ENCODE measurements at regions not wholly inside any gene's neighbourhood (a gene's known extent, or its start where the extent isn't known, plus 50 kb on each side); places are given as distances from the start of the nearest gene placed in this dataset.

DNA sequence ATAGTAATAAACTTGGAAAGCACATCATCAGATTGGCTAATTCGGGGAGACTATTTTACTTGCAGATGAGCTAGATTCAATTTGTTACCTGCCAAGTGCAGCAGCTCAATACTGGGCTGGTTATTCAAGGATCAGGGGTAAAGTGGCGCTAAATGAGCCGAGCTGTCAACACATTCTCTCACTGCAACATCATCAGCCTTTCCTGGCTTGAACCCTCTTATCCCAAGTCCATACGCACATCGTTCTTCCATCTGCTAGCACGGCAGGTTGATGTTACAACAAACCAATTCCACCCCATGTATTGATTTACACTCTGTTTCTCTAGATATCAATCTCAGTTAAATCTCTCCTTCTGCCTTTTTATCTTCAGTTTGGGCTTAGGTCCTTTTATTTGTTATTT lies 2101.5 kb upstream of the AGA start:
- ATAC-seq (ENCODE audit: poor library complexity) (no peak), DNase-seq (no peak)
- intact Hi-C loops (cut with DNase I), result no loop called here

- no peak for ATAC-seq (ENCODE audit: poor library complexity)
- DNase-seq, result no peak
- intact Hi-C loops (cut with DNase I), result no loop called here
Observed at GRCh38 chr4:179544496-179544895, 2102.3 kb upstream of the AGA start.

DNA sequence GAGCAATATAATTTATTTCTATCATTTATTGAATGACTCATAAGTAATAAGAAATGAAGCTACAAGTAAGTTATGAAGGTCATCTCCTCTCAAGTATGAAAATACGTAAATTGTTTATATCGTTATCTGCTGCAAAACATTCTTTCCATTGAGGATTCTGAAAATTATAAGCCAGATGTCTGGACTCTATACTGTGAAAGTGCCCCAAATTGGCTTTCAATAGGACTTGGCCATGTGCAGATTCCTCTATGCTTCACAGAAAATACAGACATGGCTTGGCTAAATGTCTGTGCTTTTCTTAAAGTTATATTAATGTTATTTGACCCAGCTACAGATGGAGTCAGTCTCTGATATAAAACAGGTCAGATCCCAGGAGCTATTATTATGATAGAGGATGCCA lies 2109.9 kb upstream of the AGA start:
- no peak for ATAC-seq (ENCODE audit: poor library complexity)
- DNase-seq, result no peak
- intact Hi-C loops (cut with DNase I), result no loop called here

GRCh38 chr4:179563741-179564140 lies 2121.5 kb upstream of the AGA start:
- no peak for DNase-seq
- intact Hi-C loops (cut with DNase I), result no loop called here

DNA sequence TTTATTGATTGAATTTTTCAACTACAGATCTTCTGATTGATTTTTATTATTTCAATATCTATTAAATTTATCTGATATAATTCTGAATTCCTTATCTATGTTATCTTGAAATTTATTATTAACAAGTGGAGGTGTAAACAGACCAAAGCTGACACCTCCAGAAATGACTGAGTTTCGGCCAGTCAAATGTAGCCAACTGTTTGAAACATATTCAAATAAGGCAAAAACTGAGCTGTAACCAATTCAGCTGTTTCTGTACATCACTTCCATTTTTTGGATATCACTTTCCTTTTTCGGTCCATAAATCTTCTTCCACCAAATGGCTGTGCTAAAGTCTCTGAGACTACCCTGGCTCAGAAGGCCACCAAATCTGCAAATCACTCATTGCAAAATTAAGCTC lies 2127.3 kb upstream of the AGA start:
- ATAC-seq (ENCODE audit: poor library complexity), result no peak
- intact Hi-C loops (cut with DNase I), result no loop called here
- DNase-seq, result no peak

More at GRCh38 chr4:179563741-179564140, 2121.5 kb upstream of the AGA start:
- no peak for ATAC-seq (ENCODE audit: poor library complexity)

DNA sequence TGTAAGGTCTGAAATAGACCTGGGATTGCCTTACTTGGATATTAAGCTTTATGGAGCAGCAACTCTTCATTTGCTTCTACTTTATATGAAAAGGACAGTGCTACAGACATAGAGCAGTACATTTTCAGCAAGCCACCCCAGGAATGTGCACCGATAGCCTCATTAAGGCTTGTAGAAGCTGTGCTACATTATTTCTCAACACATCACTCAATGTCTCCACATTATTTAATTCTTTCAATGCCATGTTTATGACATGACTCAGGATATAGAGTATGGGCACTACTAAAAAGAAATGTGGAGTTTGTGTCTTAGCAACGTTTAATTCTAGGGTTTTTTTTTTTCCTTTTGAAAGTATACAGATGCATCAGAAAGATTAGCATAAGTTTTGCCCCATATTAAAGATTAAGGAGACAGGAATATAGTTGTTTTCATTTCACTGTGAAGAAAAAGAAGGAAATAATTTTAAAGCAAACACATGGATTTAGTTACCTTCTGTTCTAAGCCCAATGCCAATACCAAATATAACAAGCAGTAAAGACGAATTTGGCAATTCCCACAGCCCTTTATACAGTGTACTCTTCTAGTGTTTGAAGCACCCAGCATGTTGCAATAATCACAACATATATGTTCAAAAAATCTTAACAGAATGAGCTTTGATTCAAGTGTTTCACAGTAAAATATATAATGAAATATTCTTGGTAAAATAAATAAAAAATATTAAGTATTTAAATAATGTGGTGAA lies 2140.1 kb upstream of the AGA start:
- ATAC-seq (ENCODE audit: poor library complexity), result no peak
- DNase-seq, result no peak
- intact Hi-C loops (cut with DNase I), result no loop called here

DNA sequence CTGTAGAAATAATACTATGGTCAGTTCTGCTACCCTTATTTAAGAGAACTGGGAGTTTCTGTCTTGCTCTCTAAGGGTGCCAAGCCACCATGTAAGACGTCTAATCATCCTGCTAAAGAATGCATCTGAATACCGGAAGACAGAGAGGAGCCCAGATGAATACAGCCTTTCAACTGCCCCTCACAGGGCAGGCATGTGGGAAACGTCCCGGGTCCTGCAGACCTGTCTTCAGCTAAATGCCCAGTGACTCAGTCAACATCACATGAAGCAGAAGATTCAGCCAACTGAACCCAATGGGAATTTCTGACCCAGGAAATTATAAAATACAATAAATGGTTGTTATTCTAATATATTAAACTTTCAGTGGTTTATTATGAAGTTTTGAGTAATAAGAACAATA lies 2141.0 kb upstream of the AGA start:
- DNase-seq, result no peak
- intact Hi-C loops (cut with DNase I), result no loop called here
- no peak for ATAC-seq (ENCODE audit: poor library complexity)

DNA sequence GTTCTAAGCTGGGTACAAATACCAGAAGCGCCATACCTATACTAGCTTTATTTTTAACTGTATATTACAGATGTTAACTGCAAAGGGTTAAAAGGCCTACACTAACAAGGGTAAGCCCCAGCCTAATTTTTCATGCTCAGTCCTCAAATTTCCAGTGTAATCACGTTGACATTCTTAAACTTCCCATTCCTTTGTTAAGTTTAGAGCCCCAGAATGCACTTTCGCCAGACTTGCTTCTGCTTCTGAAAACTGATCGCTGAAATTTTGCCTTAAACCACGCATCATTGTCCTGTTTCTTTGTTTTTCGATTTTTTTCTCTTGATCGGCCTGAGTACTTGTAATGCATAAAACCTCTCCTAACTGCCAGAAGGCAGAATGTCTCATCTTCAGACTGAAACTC lies 2141.9 kb upstream of the AGA start:
- DNase-seq (no peak), ATAC-seq (ENCODE audit: poor library complexity) (no peak)
- intact Hi-C loops (cut with DNase I), result no loop called here

GRCh38 chr4:179585761-179586160 lies 2143.5 kb upstream of the AGA start:
- ATAC-seq (ENCODE audit: poor library complexity), result no peak
- no peak for DNase-seq
- intact Hi-C loops (cut with DNase I), result no loop called here

DNA sequence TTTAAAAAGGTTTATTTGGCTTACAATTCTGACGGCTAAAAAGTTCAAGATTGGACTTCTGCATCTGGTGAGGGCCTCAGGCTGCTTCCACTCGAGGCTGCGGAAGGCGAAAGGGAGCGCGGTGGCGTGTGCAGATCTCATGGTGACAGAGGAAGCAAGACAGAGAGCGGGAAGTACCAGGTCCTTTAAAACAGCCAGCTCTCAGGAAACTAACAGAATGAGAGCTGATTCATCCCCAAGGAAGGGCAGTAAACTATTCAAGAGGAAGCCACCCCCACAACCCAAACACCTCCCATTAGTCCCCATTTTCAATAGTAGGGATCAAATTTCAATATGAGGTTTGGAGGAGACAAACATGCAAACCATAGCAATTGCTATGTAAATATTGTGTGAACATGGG lies 2144.2 kb upstream of the AGA start:
- ATAC-seq (ENCODE audit: poor library complexity), result no peak
- DNase-seq, result no peak
- intact Hi-C loops (cut with DNase I), result no loop called here

DNA sequence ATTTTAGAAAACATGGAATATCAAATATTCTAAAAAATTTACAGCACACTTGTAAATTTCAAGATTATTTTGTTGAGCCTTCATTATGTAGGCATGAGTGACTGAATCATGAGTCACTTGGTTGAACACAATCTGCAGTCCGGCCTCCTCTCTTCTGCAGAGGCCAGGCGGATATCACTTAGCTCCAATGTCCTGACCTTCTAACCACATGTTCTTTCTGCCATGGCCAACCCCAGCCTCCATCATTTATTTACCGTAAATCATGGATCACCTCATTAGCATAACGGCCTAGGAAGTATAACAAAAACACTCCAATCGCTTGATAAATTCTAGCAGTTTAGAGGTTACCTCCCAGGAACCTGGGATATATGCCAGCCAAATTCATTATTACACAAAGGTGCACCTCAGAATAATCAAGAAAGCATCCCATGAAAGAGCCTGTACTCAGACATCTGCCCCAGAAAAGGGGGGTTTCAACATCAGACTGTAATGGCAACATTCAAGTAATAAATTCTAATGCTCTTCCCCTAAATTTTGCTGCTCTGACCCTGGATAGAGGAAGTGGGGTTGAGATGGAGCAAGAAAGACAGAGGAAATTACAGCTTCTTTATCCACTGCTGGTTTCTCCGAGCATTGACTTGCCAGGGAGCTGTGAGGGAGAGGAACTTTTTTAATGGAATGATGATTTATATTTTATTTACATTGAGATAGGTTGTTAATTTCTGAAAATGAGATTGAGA lies 2153.6 kb upstream of the AGA start:
- no peak for ATAC-seq (ENCODE audit: poor library complexity)
- intact Hi-C loops (cut with DNase I), result no loop called here
- DNase-seq, result no peak

DNA sequence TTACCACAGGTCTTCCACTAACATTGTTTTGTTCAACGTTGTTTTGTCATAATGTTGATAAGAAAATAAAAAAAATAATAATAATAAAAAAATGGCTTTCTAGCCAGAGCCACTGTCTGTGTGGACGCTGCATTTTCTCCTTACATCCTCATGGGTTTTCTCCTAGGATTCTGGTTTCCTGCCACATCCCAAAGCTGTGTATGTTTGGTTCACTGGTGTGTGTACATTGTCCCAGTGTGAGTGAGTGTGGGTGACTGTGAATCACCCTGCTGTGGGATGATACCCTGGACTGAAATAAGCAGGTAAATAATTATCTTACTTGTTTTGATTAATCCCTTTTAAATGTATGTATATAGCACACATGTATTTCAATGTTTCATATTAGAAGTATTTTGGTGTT lies 2154.4 kb upstream of the AGA start:
- no peak for ATAC-seq (ENCODE audit: poor library complexity)
- intact Hi-C loops (cut with DNase I), result no loop called here
- no peak for DNase-seq

DNA sequence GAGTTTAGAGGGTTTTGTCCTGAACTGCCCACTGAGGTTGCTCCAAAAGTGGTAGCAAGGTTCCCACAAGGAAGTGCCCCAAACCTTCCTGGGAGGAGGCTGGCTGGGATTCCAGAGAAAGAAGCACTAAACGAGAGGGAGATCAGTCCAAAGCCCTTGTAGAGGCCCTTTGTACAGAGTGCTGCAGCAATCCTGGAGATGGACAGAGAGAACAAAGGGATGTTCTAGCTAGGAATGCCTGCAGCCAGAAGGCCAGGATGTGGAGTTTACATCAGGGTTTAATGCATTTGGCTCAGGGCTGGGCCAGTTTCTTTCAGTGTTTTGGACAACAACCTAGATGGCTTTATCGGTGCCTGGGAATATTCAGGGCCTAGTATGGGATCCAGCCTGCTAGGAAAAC lies 2155.1 kb upstream of the AGA start:
- DNase-seq (no peak), ATAC-seq (ENCODE audit: poor library complexity) (no peak)
- intact Hi-C loops (cut with DNase I), result no loop called here

- intact Hi-C loops (cut with DNase I), result no loop called here
- no peak for DNase-seq
- no peak for ATAC-seq (ENCODE audit: poor library complexity)
Observed at GRCh38 chr4:179601671-179602070, 2159.4 kb upstream of the AGA start.

DNA sequence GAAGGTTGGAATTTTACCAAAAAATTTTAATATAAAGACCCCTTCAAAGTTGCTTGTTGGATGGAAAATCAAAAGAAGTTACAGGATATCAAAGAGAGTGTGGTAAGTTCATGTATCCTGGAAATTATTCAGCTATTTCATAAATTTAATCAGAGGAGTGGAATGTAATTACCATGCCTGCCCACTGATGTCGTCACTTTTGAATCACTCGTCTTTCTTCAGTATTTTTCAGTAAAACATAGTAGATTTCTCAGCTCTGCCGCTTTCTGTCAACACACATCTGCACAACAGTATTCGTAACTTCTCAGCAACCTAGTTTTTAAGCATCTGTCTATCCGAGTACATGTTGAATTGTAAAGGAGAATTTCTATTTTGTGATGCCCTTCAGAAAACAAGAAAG lies 2163.0 kb upstream of the AGA start:
- intact Hi-C loops (cut with DNase I), result no loop called here
- DNase-seq, result no peak
- no peak for ATAC-seq (ENCODE audit: poor library complexity)

GRCh38 chr4:179607003-179607402 lies 2164.8 kb upstream of the AGA start:
- intact Hi-C loops (cut with DNase I), result no loop called here
- ATAC-seq (ENCODE audit: poor library complexity) (no peak), DNase-seq (no peak)

DNA sequence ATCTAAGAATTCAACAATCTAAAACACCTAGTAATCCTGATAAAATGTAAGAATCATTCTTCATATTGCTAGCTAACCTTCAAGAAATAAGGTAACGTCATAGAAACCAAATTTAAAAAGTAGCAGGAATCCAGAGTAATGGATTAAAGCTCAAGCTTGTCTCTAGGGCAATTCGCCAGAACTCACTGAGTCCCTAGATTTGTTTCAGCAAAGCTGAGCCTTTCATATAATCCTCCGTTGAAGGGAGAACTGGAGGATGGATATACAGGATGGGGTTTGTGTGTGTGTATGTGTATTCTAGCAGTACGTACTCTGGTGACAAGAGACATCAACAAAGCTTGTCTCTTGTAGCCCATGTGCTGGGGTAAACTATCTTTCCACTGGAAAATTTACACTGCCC lies 2173.5 kb upstream of the AGA start:
- DNase-seq (no peak), ATAC-seq (ENCODE audit: poor library complexity) (no peak)
- intact Hi-C loops (cut with DNase I), result no loop called here

GRCh38 chr4:179618966-179619365 lies 2176.7 kb upstream of the AGA start:
- intact Hi-C loops (cut with DNase I), result no loop called here

GRCh38 chr4:179624768-179625181 lies 2182.5 kb upstream of the AGA start:
- intact Hi-C loops (cut with DNase I), result no loop called here
- DNase-seq (no peak), ATAC-seq (ENCODE audit: poor library complexity) (no peak)

More at GRCh38 chr4:179618966-179619365, 2176.7 kb upstream of the AGA start:
- ATAC-seq (ENCODE audit: poor library complexity), result no peak
- no peak for DNase-seq

DNA sequence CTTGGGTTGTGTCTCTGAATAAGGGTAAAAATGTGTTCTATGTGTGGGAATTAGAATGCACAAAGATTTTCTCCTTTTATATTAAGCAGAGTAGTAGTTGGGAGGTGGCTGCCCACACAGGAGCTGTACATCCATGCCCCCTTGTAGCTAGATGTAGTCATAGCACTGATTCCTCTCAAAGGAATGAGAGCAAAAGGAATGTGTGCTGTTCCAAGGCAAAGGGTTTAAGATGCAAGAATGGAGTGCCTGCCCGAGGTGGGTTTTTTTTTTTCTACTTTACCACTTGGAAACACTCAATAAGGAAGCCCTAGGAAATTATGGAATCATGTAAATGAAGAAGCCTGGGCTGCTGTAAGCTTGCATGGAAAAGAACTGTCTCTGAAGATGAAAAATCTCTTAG lies 2183.2 kb upstream of the AGA start:
- intact Hi-C loops (cut with DNase I), result no loop called here
- DNase-seq (no peak), ATAC-seq (ENCODE audit: poor library complexity) (no peak)

GRCh38 chr4:179626687-179627086 lies 2184.4 kb upstream of the AGA start:
- intact Hi-C loops (cut with DNase I), result no loop called here
- ATAC-seq (ENCODE audit: poor library complexity), result no peak

More at GRCh38 chr4:179626687-179627086, 2184.4 kb upstream of the AGA start:
- DNase-seq, result no peak

Data from Right ventricle myocardium superior (tissue), 1 donor.